Endodermal cell (in vitro differentiated cells): ENCODE measurements at regions not wholly inside any gene's neighbourhood (a gene's known extent, or its start where the extent isn't known, plus 50 kb on each side); places are given as distances from the start of the nearest gene placed in this dataset.
A peak's percentile ranks its signal among the peaks of the same experiment; 100 is the strongest.

Experiments used
- DNase-seq: peaks from one replicate; pipeline ENCODE4 v3.0.0-alpha.2; 2017
- H3K27ac ChIP-seq: 2 replicates; pipeline ENCODE4 v1.5.1; 2013; ENCODE audit warnings: mild to moderate bottlenecking, low read depth, low read length, moderate library complexity
- H3K27me3 ChIP-seq: 2 replicates; pipeline ENCODE4 v1.6.1; 2013; ENCODE audit warnings: mild to moderate bottlenecking, low read length, moderate library complexity; ENCODE audit not compliant: insufficient read depth, control insufficient read depth, poor library complexity, severe bottlenecking
- H3K36me3 ChIP-seq: 2 replicates; pipeline ENCODE4 v1.7.0; 2013; ENCODE audit warnings: mild to moderate bottlenecking, low read length, moderate library complexity; ENCODE audit not compliant: control insufficient read depth, insufficient read depth
- H3K4me1 ChIP-seq: one replicate; pipeline ENCODE4 v1.7.0; 2013; ENCODE audit warnings: low read length; ENCODE audit not compliant: control insufficient read depth, insufficient read depth
- H3K4me3 ChIP-seq: 2 replicates; pipeline ENCODE4 v1.5.1; 2013; ENCODE audit warnings: mild to moderate bottlenecking, low read length, moderate library complexity
- H3K9ac ChIP-seq: 2 replicates; pipeline ENCODE4 v1.6.1; 2013; ENCODE audit warnings: mild to moderate bottlenecking, low read length, moderate library complexity; ENCODE audit not compliant: poor library complexity, severe bottlenecking; ENCODE audit errors: extremely low read depth
- H3K9me3 ChIP-seq: 2 replicates; pipeline ENCODE4 v1.6.1; 2013; ENCODE audit warnings: mild to moderate bottlenecking, low read length, moderate library complexity; ENCODE audit not compliant: control insufficient read depth
- H3K27ac Mint-ChIP-seq: 2 replicates; pipeline ENCODE4 v1.8.0; 2020; ENCODE audit warnings: mixed read lengths
- H3K27me3 Mint-ChIP-seq: 2 replicates; pipeline ENCODE4 v1.8.0; 2021; ENCODE audit warnings: mild to moderate bottlenecking, mixed read lengths; ENCODE audit not compliant: insufficient read depth
- H3K36me3 Mint-ChIP-seq: 2 replicates; pipeline ENCODE4 v1.8.0; 2020; ENCODE audit warnings: low read depth, mixed read lengths
- H3K4me1 Mint-ChIP-seq: 2 replicates; pipeline ENCODE4 v1.8.0; 2020; ENCODE audit warnings: mixed read lengths
- H3K4me3 Mint-ChIP-seq: 2 replicates; pipeline ENCODE4 v1.8.0; 2020; ENCODE audit warnings: mild to moderate bottlenecking, moderate library complexity, mixed read lengths
- H3K9me3 Mint-ChIP-seq: 2 replicates; pipeline ENCODE4 v1.8.0; 2020; ENCODE audit warnings: mild to moderate bottlenecking, mixed read lengths
- CTCF ChIP-seq: fragments of 200-600 bp; sonication (generic); conservative IDR thresholded peaks from 2 replicates; pipeline ENCODE4 v1.5.0; 2021; ENCODE audit warnings: antibody characterized with exemption, mild to moderate bottlenecking
- WGBS, 2 experiments: methylation state at CpG; one replicate each; pipeline versions ENCODE4 v1.1.5 to v1.1.7; 2013; ENCODE audit warnings: missing lambda C conversion rate in 2 of 2, mixed read lengths in 1 of 2; ENCODE audit not compliant: insufficient coverage in 1 of 2, insufficient read length in 1 of 2; 5-methylcytosine and 5-hydroxymethylcytosine counted together

- Histone ChIP-seq H3K27ac (no peak overlapping the region), H3K36me3 (no peaks in the 10 kb centered on the region), H3K4me1 (no peaks in the 10 kb centered on the region), H3K4me3 (no peak overlapping the region), H3K9ac (no peak overlapping the region), H3K27me3 (no peaks in the 10 kb centered on the region), H3K9me3 (no peaks in the 10 kb centered on the region)
- Mint-ChIP-seq H3K4me1 (no peaks in the 10 kb centered on the region), H3K9me3 (peaks cover 1% of the 10 kb centered on the region), H3K36me3 (no peaks in the 10 kb centered on the region), H3K27ac (no peak overlapping the region), H3K4me3 (no peak overlapping the region), H3K27me3 (peaks cover 9% of the 10 kb centered on the region)
- TF ChIP-seq CTCF, result no peak
- WGBS, 2 experiments, result 94% methylated on average over 2 of the region's 3 CpGs
- DNase-seq, result no peak
Measured at GRCh38 chr6:95786802-95787201, 209.5 kb downstream of the MANEA start.

GRCh38 chr6:95790787-95791186, 213.5 kb downstream of the MANEA start:
- WGBS, 2 experiments, result 90 to 91% methylated on average over 5 to 7 of the region's 7 CpGs

GRCh38 chr6:95794749-95795148, 217.4 kb downstream of the MANEA start:
- Histone ChIP-seq H3K27ac (no peak overlapping the region), H3K4me3 (peak overlapping the region; percentile 58), H3K36me3 (no peaks in the 10 kb centered on the region), H3K4me1 (no peaks in the 10 kb centered on the region), H3K27me3 (peaks cover 27% of the 10 kb centered on the region), H3K9ac (no peak overlapping the region), H3K9me3 (peaks cover 8% of the 10 kb centered on the region)
- Mint-ChIP-seq H3K4me1 (no peaks in the 10 kb centered on the region), H3K27ac (no peak overlapping the region), H3K9me3 (peaks cover 15% of the 10 kb centered on the region), H3K36me3 (no peaks in the 10 kb centered on the region), H3K4me3 (no peak overlapping the region), H3K27me3 (peaks cover 79% of the 10 kb centered on the region)
- TF ChIP-seq CTCF, result no peak
- DNase-seq, result no peak

More at GRCh38 chr6:95790787-95791186, 213.5 kb downstream of the MANEA start:
- TF ChIP-seq CTCF, result no peak
- no peaks in the 10 kb centered on the region for H3K36me3 Mint-ChIP-seq
- DNase-seq, result no peak
- H3K9me3 Mint-ChIP-seq, result peaks cover 15% of the 10 kb centered on the region
- Histone ChIP-seq H3K36me3 (no peaks in the 10 kb centered on the region), H3K4me1 (no peaks in the 10 kb centered on the region), H3K27ac (no peak overlapping the region), H3K9ac (no peak overlapping the region), H3K4me3 (no peak overlapping the region), H3K27me3 (no peaks in the 10 kb centered on the region), H3K9me3 (peaks cover 8% of the 10 kb centered on the region)
- H3K4me1 Mint-ChIP-seq, result no peaks in the 10 kb centered on the region
- no peak overlapping the region for H3K4me3 Mint-ChIP-seq
- peaks cover 42% of the 10 kb centered on the region for H3K27me3 Mint-ChIP-seq
- H3K27ac Mint-ChIP-seq, result no peak overlapping the region
